Caco-2 (cell line): ENCODE measurements at regions not wholly inside any gene's neighbourhood (a gene's known extent, or its start where the extent isn't known, plus 50 kb on each side); places are given as distances from the start of the nearest gene placed in this dataset.

Experiments
- BruUV-seq: library from RNA; stranded (reverse); fragments of 400-500 nt; replicated peaks from 2 replicates; lab custom pipeline; 2021; lab: Mats Ljungman, UMichigan
- CTCF ChIA-PET: fragments of 300-600 bp; sonication (Branson Sonifier 250); formaldehyde crosslinking; loops from one replicate; lab custom pipeline; 2022; ENCODE audit warnings: antibody characterized with exemption; lab: Charles Lee
- POLR2A ChIA-PET: fragments of 300-600 bp; sonication (Branson Sonifier 250); formaldehyde crosslinking; loops from one replicate; lab custom pipeline; 2022; ENCODE audit warnings: antibody characterized with exemption; lab: Charles Lee
- DNase-seq, 2 experiments: peaks; one replicate each; pipeline versions ENCODE4 v3.0.0 to v3.0.0-alpha.2; 2020 to 2022
- H3K27me3 ChIP-seq: replicated peaks from 2 replicates; pipeline ENCODE4 v1.6.0; 2011; ENCODE audit warnings: low read length; ENCODE audit not compliant: control insufficient read depth, insufficient read depth
- H3K36me3 ChIP-seq: 2 replicates; pipeline ENCODE4 v1.5.1; 2011; ENCODE audit warnings: low read length; ENCODE audit not compliant: control insufficient read depth, insufficient read depth
- H3K4me1 ChIP-seq: fragments of 250-450 bp; sonication (Bioruptor Pico); 2 replicates; pipeline ENCODE4 v1.5.1; 2020; ENCODE audit warnings: mild to moderate bottlenecking
- H3K4me3 ChIP-seq: 2 replicates; pipeline ENCODE4 v1.5.1; 2011; ENCODE audit warnings: low read depth, mild to moderate bottlenecking, control low read depth, low read length
- H3K9me3 ChIP-seq: fragments of 250-450 bp; sonication (Bioruptor Pico); 2 replicates; pipeline ENCODE4 v1.5.1; 2020; ENCODE audit warnings: mild to moderate bottlenecking, moderate library complexity
- H3K27ac Mint-ChIP-seq: one replicate; pipeline ENCODE4 v1.8.0; 2022; ENCODE audit warnings: mixed read lengths; ENCODE audit not compliant: unreplicated experiment
- H3K27me3 Mint-ChIP-seq: one replicate; pipeline ENCODE4 v1.8.0; 2022; ENCODE audit warnings: mixed read lengths; ENCODE audit not compliant: insufficient read depth, unreplicated experiment
- H3K36me3 Mint-ChIP-seq: one replicate; pipeline ENCODE4 v1.8.0; 2022; ENCODE audit warnings: mild to moderate bottlenecking, mixed read lengths; ENCODE audit not compliant: insufficient read depth, unreplicated experiment
- H3K4me1 Mint-ChIP-seq: one replicate; pipeline ENCODE4 v1.8.0; 2022; ENCODE audit warnings: low read depth, mixed read lengths; ENCODE audit not compliant: unreplicated experiment
- H3K4me3 Mint-ChIP-seq: one replicate; pipeline ENCODE4 v1.8.0; 2022; ENCODE audit warnings: mild to moderate bottlenecking, moderate library complexity, mixed read lengths; ENCODE audit not compliant: unreplicated experiment
- H3K9me3 Mint-ChIP-seq: one replicate; pipeline ENCODE4 v1.8.0; 2022; ENCODE audit warnings: mixed read lengths; ENCODE audit not compliant: unreplicated experiment
- CTCF ChIP-seq, 2 experiments: fragments of 200-600 bp in 1 of 2; IDR thresholded peaks; 1 replicate in 1 of 2; 2 replicates in 1 of 2; pipeline versions ENCODE4 v1.5.1 to v1.8.0; 2011 to 2022; ENCODE audit warnings: antibody characterized with exemption in 1 of 2, control low read depth in 1 of 2, inconsistent platforms in 1 of 2, low read depth in 1 of 2, low read length in 1 of 2, mild to moderate bottlenecking in 1 of 2, moderate library complexity in 1 of 2; ENCODE audit not compliant: insufficient read depth in 1 of 2, severe bottlenecking in 1 of 2, unreplicated experiment in 1 of 2
- intact Hi-C: fragments of 100-400 bp; cut with micrococcal nuclease; formaldehyde crosslinking; loops from one replicate; pipeline ENCODE4 v1.10.0; 2022; ENCODE audit not compliant: unreplicated experiment

GRCh38 chr1:67536957-67537666, 106.9 kb upstream of the SERBP1 start:
- H3K9me3 Mint-ChIP-seq = no peaks in the 10 kb centered on the region
- no peaks in the 10 kb centered on the region for H3K9me3 ChIP-seq
- H3K27ac Mint-ChIP-seq = no peak overlapping the region
- H3K4me1 ChIP-seq = peaks cover 34% of the 10 kb centered on the region
- no peaks in the 10 kb centered on the region for H3K36me3 ChIP-seq
- CTCF ChIA-PET = no interaction called here
- no peak overlapping the region for H3K4me3 Mint-ChIP-seq
- H3K27me3 Mint-ChIP-seq = no peaks in the 10 kb centered on the region
- no peaks in the 10 kb centered on the region for H3K27me3 ChIP-seq
- no peak overlapping the region for H3K4me3 ChIP-seq
- no peaks in the 10 kb centered on the region for H3K36me3 Mint-ChIP-seq
- H3K4me1 Mint-ChIP-seq = peaks cover 18% of the 10 kb centered on the region
- TF ChIP-seq CTCF (IDR thresholded peaks at IDR 0.05; ENCODE audit: insufficient read depth in 1 of 2, low read depth in 1 of 2, low read length in 1 of 2, severe bottlenecking in 1 of 2, unreplicated experiment in 1 of 2) = no peak
- DNase-seq = no peak
- intact Hi-C loops = loop anchor here (5.0 kb wide), 1 partner anchor 315 kb away; no protein-coding TSS in a partner anchor
- POLR2A ChIA-PET = no interaction called here
- BruUV-seq = no TSS peak

GRCh38 chr1:67537667-67538018, 107.4 kb upstream of the SERBP1 start:
- Mint-ChIP-seq H3K27me3 (no peaks in the 10 kb centered on the region), H3K4me1 (peaks cover 18% of the 10 kb centered on the region), H3K27ac (no peak overlapping the region), H3K36me3 (no peaks in the 10 kb centered on the region), H3K9me3 (no peaks in the 10 kb centered on the region), H3K4me3 (no peak overlapping the region)
- Histone ChIP-seq H3K27me3 (no peaks in the 10 kb centered on the region), H3K36me3 (no peaks in the 10 kb centered on the region), H3K4me1 (peaks cover 33% of the 10 kb centered on the region), H3K9me3 (no peaks in the 10 kb centered on the region), H3K4me3 (no peak overlapping the region)
- ChIA-PET POLR2A (no interaction called here), CTCF (no interaction called here)
- no peak for TF ChIP-seq CTCF (IDR thresholded peaks at IDR 0.05; ENCODE audit: insufficient read depth in 1 of 2, low read depth in 1 of 2, low read length in 1 of 2, severe bottlenecking in 1 of 2, unreplicated experiment in 1 of 2)
- no peak for DNase-seq
- no TSS peak for BruUV-seq
- intact Hi-C loops = loop anchor here (5.0 kb wide), 1 partner anchor 315 kb away; no protein-coding TSS in a partner anchor

GRCh38 chr1:67540025-67540732, 110.0 kb upstream of the SERBP1 start:
- no peak for TF ChIP-seq CTCF (IDR thresholded peaks at IDR 0.05; ENCODE audit: insufficient read depth in 1 of 2, low read depth in 1 of 2, low read length in 1 of 2, severe bottlenecking in 1 of 2, unreplicated experiment in 1 of 2)
- ChIA-PET CTCF (interaction anchor here (1.6 kb wide), 1 partner anchor 220 kb away, joined by 5 read pairs; no protein-coding TSS in a partner anchor), POLR2A (no interaction called here)
- Histone ChIP-seq H3K4me3 (no peak overlapping the region), H3K36me3 (no peaks in the 10 kb centered on the region), H3K4me1 (peaks cover 17% of the 10 kb centered on the region), H3K27me3 (no peaks in the 10 kb centered on the region), H3K9me3 (no peaks in the 10 kb centered on the region)
- no peak overlapping the region for H3K27ac Mint-ChIP-seq
- H3K4me1 Mint-ChIP-seq = peaks cover 19% of the 10 kb centered on the region
- H3K9me3 Mint-ChIP-seq = no peaks in the 10 kb centered on the region
- no peak overlapping the region for H3K4me3 Mint-ChIP-seq
- DNase-seq = no peak
- intact Hi-C loops = no loop called here
- H3K27me3 Mint-ChIP-seq = no peaks in the 10 kb centered on the region
- BruUV-seq = no TSS peak
- H3K36me3 Mint-ChIP-seq = no peaks in the 10 kb centered on the region
